ENCODE measurements at regions not wholly inside any gene's neighbourhood (a gene's known extent, or its start where the extent isn't known, plus 50 kb on each side); places are given as distances from the start of the nearest gene placed in this dataset.

DNA sequence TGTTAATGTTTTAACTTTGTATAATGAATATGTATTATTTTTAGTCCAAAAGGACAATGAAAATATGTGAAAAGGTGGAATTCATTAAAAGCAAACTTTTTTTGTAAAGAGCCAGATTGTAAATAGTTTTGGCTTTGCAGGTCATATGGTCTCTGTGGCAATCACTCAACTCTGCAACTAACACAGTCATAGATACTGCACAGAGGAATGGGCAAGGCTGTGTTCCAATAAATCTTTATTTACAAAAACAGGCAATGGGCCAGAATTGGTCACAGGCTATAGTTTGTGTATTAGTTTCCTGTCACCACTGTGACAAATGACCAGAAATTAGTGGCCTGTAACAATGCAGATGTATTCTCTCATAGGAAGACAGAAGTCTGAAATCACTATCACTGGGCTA is 125.4 kb upstream of the PTCH1 start:
- H3K27me3 Mint-ChIP-seq (ENCODE audit: insufficient read depth, low read depth, poor library complexity) = no peaks in the 10 kb centered on the region
- Histone ChIP-seq H3K4me1 (ENCODE audit: insufficient read depth) (no peaks in the 10 kb centered on the region), H4K20me1 (replicated peaks; ENCODE audit: insufficient read depth) (no peaks in the 10 kb centered on the region), H3F3A (replicated peaks; ENCODE audit: low read depth) (no peaks in the 10 kb centered on the region), H3K27me3 (ENCODE audit: insufficient read depth) (no peaks in the 10 kb centered on the region), H3K4me2 (no peak overlapping the region), H3K27ac (ENCODE audit: low read depth) (no peak overlapping the region), H3K79me2 (replicated peaks; ENCODE audit: insufficient read depth) (no peaks in the 10 kb centered on the region), H2AFZ (no peak overlapping the region), H3K36me3 (ENCODE audit: insufficient read depth) (no peaks in the 10 kb centered on the region), H3K4me3 (no peak overlapping the region), H3K9me2 (ENCODE audit: insufficient read depth) (peaks cover 10% of the 10 kb centered on the region; the same call in 1 of the 2 replicates)
- DNase-seq (ENCODE audit: low spot score) (no peak), ATAC-seq (no peak)
- H3K27ac Mint-ChIP-seq = no peak overlapping the region
- no peak overlapping the region for H3K4me3 Mint-ChIP-seq
- H3K9me3 Mint-ChIP-seq = no peaks in the 10 kb centered on the region; the same call in 2 of the 3 replicates
- H3K36me3 Mint-ChIP-seq (ENCODE audit: low read depth) = no peaks in the 10 kb centered on the region
- H3K4me1 Mint-ChIP-seq = no peaks in the 10 kb centered on the region
- TF ChIP-seq ZNF331 (CRISPR knock-in tag; IDR thresholded peaks at IDR 0.05; ENCODE audit: low read depth) (no peak), JUNB (IDR thresholded peaks at IDR 0.05; ENCODE audit: unreplicated experiment) (no peak), ZNF114 (CRISPR knock-in tag; IDR thresholded peaks at IDR 0.05) (no peak), POLR2AphosphoS5 (IDR thresholded peaks at IDR 0.05; ENCODE audit: low read depth) (no peak), EZH2 (IDR thresholded peaks at IDR 0.05; ENCODE audit: low read depth, unreplicated experiment) (no peak), STAT1 (IDR thresholded peaks at IDR 0.05; ENCODE audit: unreplicated experiment) (no peak), EZH2phosphoT487 (IDR thresholded peaks at IDR 0.05; ENCODE audit: unreplicated experiment) (no peak), CREB1 (CRISPR knock-in tag; IDR thresholded peaks at IDR 0.05; ENCODE audit: low read depth) (no peak), NANOG (IDR thresholded peaks at IDR 0.05; ENCODE audit: borderline replicate concordance) (no peak)
- TF ChIP-seq, protein P1, sequence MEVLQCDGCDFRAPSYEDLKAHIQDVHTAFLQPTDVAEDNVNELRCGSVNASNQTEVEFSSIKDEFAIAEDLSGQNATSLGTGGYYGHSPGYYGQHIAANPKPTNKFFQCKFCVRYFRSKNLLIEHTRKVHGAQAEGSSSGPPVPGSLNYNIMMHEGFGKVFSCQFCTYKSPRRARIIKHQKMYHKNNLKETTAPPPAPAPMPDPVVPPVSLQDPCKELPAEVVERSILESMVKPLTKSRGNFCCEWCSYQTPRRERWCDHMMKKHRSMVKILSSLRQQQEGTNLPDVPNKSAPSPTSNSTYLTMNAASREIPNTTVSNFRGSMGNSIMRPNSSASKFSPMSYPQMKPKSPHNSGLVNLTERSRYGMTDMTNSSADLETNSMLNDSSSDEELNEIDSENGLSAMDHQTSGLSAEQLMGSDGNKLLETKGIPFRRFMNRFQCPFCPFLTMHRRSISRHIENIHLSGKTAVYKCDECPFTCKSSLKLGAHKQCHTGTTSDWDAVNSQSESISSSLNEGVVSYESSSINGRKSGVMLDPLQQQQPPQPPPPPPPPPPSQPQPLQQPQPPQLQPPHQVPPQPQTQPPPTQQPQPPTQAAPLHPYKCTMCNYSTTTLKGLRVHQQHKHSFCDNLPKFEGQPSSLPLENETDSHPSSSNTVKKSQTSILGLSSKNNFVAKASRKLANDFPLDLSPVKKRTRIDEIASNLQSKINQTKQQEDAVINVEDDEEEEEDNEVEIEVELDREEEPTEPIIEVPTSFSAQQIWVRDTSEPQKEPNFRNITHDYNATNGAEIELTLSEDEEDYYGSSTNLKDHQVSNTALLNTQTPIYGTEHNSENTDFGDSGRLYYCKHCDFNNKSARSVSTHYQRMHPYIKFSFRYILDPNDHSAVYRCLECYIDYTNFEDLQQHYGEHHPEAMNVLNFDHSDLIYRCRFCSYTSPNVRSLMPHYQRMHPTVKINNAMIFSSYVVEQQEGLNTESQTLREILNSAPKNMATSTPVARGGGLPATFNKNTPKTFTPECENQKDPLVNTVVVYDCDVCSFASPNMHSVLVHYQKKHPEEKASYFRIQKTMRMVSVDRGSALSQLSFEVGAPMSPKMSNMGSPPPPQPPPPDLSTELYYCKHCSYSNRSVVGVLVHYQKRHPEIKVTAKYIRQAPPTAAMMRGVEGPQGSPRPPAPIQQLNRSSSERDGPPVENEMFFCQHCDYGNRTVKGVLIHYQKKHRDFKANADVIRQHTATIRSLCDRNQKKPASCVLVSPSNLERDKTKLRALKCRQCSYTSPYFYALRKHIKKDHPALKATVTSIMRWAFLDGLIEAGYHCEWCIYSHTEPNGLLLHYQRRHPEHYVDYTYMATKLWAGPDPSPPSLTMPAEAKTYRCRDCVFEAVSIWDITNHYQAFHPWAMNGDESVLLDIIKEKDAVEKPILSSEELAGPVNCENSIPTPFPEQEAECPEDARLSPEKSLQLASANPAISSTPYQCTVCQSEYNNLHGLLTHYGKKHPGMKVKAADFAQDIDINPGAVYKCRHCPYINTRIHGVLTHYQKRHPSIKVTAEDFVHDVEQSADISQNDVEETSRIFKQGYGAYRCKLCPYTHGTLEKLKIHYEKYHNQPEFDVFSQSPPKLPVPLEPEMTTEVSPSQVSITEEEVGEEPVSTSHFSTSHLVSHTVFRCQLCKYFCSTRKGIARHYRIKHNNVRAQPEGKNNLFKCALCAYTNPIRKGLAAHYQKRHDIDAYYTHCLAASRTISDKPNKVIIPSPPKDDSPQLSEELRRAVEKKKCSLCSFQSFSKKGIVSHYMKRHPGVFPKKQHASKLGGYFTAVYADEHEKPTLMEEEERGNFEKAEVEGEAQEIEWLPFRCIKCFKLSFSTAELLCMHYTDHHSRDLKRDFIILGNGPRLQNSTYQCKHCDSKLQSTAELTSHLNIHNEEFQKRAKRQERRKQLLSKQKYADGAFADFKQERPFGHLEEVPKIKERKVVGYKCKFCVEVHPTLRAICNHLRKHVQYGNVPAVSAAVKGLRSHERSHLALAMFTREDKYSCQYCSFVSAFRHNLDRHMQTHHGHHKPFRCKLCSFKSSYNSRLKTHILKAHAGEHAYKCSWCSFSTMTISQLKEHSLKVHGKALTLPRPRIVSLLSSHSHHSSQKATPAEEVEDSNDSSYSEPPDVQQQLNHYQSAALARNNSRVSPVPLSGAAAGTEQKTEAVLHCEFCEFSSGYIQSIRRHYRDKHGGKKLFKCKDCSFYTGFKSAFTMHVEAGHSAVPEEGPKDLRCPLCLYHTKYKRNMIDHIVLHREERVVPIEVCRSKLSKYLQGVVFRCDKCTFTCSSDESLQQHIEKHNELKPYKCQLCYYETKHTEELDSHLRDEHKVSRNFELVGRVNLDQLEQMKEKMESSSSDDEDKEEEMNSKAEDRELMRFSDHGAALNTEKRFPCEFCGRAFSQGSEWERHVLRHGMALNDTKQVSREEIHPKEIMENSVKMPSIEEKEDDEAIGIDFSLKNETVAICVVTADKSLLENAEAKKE (CRISPR knock-in tag; IDR thresholded peaks at IDR 0.05) = no peak
- TF ChIP-seq, protein P2, sequence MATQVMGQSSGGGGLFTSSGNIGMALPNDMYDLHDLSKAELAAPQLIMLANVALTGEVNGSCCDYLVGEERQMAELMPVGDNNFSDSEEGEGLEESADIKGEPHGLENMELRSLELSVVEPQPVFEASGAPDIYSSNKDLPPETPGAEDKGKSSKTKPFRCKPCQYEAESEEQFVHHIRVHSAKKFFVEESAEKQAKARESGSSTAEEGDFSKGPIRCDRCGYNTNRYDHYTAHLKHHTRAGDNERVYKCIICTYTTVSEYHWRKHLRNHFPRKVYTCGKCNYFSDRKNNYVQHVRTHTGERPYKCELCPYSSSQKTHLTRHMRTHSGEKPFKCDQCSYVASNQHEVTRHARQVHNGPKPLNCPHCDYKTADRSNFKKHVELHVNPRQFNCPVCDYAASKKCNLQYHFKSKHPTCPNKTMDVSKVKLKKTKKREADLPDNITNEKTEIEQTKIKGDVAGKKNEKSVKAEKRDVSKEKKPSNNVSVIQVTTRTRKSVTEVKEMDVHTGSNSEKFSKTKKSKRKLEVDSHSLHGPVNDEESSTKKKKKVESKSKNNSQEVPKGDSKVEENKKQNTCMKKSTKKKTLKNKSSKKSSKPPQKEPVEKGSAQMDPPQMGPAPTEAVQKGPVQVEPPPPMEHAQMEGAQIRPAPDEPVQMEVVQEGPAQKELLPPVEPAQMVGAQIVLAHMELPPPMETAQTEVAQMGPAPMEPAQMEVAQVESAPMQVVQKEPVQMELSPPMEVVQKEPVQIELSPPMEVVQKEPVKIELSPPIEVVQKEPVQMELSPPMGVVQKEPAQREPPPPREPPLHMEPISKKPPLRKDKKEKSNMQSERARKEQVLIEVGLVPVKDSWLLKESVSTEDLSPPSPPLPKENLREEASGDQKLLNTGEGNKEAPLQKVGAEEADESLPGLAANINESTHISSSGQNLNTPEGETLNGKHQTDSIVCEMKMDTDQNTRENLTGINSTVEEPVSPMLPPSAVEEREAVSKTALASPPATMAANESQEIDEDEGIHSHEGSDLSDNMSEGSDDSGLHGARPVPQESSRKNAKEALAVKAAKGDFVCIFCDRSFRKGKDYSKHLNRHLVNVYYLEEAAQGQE (IDR thresholded peaks at IDR 0.05; ENCODE audit: unreplicated experiment) = no peak
- TF ChIP-seq, protein P3, sequence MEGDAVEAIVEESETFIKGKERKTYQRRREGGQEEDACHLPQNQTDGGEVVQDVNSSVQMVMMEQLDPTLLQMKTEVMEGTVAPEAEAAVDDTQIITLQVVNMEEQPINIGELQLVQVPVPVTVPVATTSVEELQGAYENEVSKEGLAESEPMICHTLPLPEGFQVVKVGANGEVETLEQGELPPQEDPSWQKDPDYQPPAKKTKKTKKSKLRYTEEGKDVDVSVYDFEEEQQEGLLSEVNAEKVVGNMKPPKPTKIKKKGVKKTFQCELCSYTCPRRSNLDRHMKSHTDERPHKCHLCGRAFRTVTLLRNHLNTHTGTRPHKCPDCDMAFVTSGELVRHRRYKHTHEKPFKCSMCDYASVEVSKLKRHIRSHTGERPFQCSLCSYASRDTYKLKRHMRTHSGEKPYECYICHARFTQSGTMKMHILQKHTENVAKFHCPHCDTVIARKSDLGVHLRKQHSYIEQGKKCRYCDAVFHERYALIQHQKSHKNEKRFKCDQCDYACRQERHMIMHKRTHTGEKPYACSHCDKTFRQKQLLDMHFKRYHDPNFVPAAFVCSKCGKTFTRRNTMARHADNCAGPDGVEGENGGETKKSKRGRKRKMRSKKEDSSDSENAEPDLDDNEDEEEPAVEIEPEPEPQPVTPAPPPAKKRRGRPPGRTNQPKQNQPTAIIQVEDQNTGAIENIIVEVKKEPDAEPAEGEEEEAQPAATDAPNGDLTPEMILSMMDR (conservative IDR thresholded peaks at IDR 0.05; ENCODE audit: low read depth in 2 of 2) = no peak
- TF ChIP-seq, protein P4, sequence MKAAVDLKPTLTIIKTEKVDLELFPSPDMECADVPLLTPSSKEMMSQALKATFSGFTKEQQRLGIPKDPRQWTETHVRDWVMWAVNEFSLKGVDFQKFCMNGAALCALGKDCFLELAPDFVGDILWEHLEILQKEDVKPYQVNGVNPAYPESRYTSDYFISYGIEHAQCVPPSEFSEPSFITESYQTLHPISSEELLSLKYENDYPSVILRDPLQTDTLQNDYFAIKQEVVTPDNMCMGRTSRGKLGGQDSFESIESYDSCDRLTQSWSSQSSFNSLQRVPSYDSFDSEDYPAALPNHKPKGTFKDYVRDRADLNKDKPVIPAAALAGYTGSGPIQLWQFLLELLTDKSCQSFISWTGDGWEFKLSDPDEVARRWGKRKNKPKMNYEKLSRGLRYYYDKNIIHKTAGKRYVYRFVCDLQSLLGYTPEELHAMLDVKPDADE (IDR thresholded peaks at IDR 0.05) = no peak

Data from GM23338 (cell line).